ENCODE measurements at regions not wholly inside any gene's neighbourhood (a gene's known extent, or its start where the extent isn't known, plus 50 kb on each side); places are given as distances from the start of the nearest gene placed in this dataset.

- TF ChIP-seq CHD7 (IDR thresholded peaks at IDR 0.05; ENCODE audit: insufficient replicate concordance, low read length) (no peak), SP1 (IDR thresholded peaks at IDR 0.05; ENCODE audit: low read depth, low read length) (no peak), KDM4A (IDR thresholded peaks at IDR 0.05; ENCODE audit: low read depth, low read length, severe bottlenecking) (no peak), POLR2A (IDR thresholded peaks at IDR 0.05; ENCODE audit: control extremely low read depth in 1 of 2, low read depth in 2 of 2, low read length in 2 of 2) (no peak)
These were observed 173.8 kb downstream of the KCNJ2 start (continued) for GRCh38 chr17:70343114-70343513.
